ENCODE measurements at regions not wholly inside any gene's neighbourhood (a gene's known extent, or its start where the extent isn't known, plus 50 kb on each side); places are given as distances from the start of the nearest gene placed in this dataset.

GRCh38 chr2:111709321-111709720 lies 174.7 kb downstream of the ANAPC1 start:
- TF ChIP-seq CTCF (IDR thresholded peaks at IDR 0.05; ENCODE audit: borderline replicate concordance, extremely low read depth, low read length, poor library complexity, severe bottlenecking) (no peak), EZH2 (IDR thresholded peaks at IDR 0.05; ENCODE audit: borderline replicate concordance, low read depth, low read length, severe bottlenecking) (no peak)
